H1 (cell line): ENCODE measurements at regions not wholly inside any gene's neighbourhood (a gene's known extent, or its start where the extent isn't known, plus 50 kb on each side); places are given as distances from the start of the nearest gene placed in this dataset.

ENCODE experiments used
- CTCF ChIA-PET: fragments of 300-600 bp; sonication (Branson Sonifier 250); formaldehyde crosslinking; loops from one replicate; lab custom pipeline; 2021; ENCODE audit not compliant: partially characterized antibody; lab: Charles Lee
- POLR2A ChIA-PET: fragments of 300-600 bp; sonication (Branson Sonifier 250); formaldehyde crosslinking; loops from one replicate; lab custom pipeline; 2021; ENCODE audit warnings: inconsistent platforms; ENCODE audit not compliant: partially characterized antibody; lab: Charles Lee
- DNase-seq, 2 experiments: peaks; one replicate each; pipeline versions ENCODE4 v3.0.0 to v3.0.0-alpha.2; 2010 to 2022; ENCODE audit warnings: low spot score in 2 of 2, low read depth in 1 of 2, mixed read lengths in 1 of 2
- FAIRE-seq: peaks from 2 replicates; lab custom pipeline; 2011; peaks lifted over from hg19 to GRCh38; lab: Jason Lieb, UNC
- H2AFZ ChIP-seq: 2 replicates; pipeline ENCODE4 v1.8.1; 2012; ENCODE audit warnings: low read length, inconsistent platforms
- H2AK5ac ChIP-seq: 2 replicates; pipeline ENCODE4 v1.6.1; 2013; ENCODE audit warnings: low read depth, low read length
- H2BK120ac ChIP-seq: replicated peaks from 2 replicates; pipeline ENCODE3; 2013; ENCODE audit warnings: low read depth, low read length, inconsistent platforms
- H2BK12ac ChIP-seq: 2 replicates; pipeline ENCODE4 v1.6.1; 2013; ENCODE audit warnings: low read depth, low read length
- H2BK15ac ChIP-seq: 2 replicates; pipeline ENCODE4 v1.6.1; 2013; ENCODE audit warnings: low read length
- H2BK20ac ChIP-seq: 2 replicates; pipeline ENCODE4 v1.6.1; 2013; ENCODE audit warnings: low read length
- H2BK5ac ChIP-seq: 2 replicates; pipeline ENCODE4 v1.6.1; 2013; ENCODE audit warnings: low read depth, low read length
- H3K14ac ChIP-seq: 2 replicates; pipeline ENCODE4 v1.6.1; 2013; ENCODE audit warnings: inconsistent platforms; ENCODE audit not compliant: insufficient read length
- H3K18ac ChIP-seq: 2 replicates; pipeline ENCODE4 v1.6.1; 2013; ENCODE audit warnings: low read length; ENCODE audit errors: extremely low read depth
- H3K23ac ChIP-seq: 2 replicates; pipeline ENCODE4 v1.6.1; 2013; ENCODE audit warnings: inconsistent platforms; ENCODE audit not compliant: insufficient read length
- H3K23me2 ChIP-seq: 2 replicates; pipeline ENCODE4 v1.6.1; 2013; ENCODE audit warnings: low read depth, low read length
- H3K27ac ChIP-seq: 2 replicates; pipeline ENCODE4 v1.6.1; 2011; ENCODE audit warnings: low read depth, low read length, inconsistent platforms
- H3K27me3 ChIP-seq, 4 experiments: replicated peaks in 1 of 4; 1 replicate in 1 of 4; 2 replicates in 3 of 4; pipeline versions ENCODE4 v1.6.1 to v1.8.1; 2011 to 2013; ENCODE audit warnings: low read length in 3 of 4, mild to moderate bottlenecking in 3 of 4, inconsistent platforms in 2 of 4, mixed read lengths in 2 of 4, moderate library complexity in 1 of 4; ENCODE audit not compliant: control insufficient read depth in 3 of 4, insufficient read depth in 3 of 4; ENCODE audit errors: extremely low read depth in 1 of 4
- H3K36me3 ChIP-seq, 4 experiments: 2 replicates each; pipeline versions ENCODE4 v1.6.1 to v1.8.1; 2011 to 2013; ENCODE audit warnings: mild to moderate bottlenecking in 4 of 4, low read length in 3 of 4, moderate library complexity in 2 of 4, control low read depth in 1 of 4, inconsistent platforms in 1 of 4; ENCODE audit not compliant: insufficient read depth in 4 of 4, control insufficient read depth in 2 of 4
- H3K4ac ChIP-seq: replicated peaks from 2 replicates; pipeline ENCODE3; 2013; ENCODE audit warnings: low read length, low read depth, mixed read lengths, inconsistent platforms; ENCODE audit not compliant: insufficient read length
- H3K4me1 ChIP-seq, 4 experiments: replicated peaks in 1 of 4; 1 replicate in 1 of 4; 2 replicates in 3 of 4; pipeline versions ENCODE4 v1.6.1 to v1.8.1; 2011 to 2013; ENCODE audit warnings: low read length in 3 of 4, inconsistent platforms in 2 of 4, mixed read lengths in 1 of 4; ENCODE audit not compliant: insufficient read depth in 4 of 4, control insufficient read depth in 3 of 4
- H3K4me2 ChIP-seq, 2 experiments: 2 replicates each; pipeline versions ENCODE4 v1.6.1 to v1.8.1; 2011 to 2013; ENCODE audit warnings: low read depth in 2 of 2, low read length in 2 of 2, control low read depth in 1 of 2, inconsistent platforms in 1 of 2, mild to moderate bottlenecking in 1 of 2; ENCODE audit not compliant: insufficient read depth in 1 of 2
- H3K4me3 ChIP-seq, 4 experiments: fragments of 200-600, 300-600 bp in 1 of 4; sonication (generic), shearing (Covaris generic), sonication (Bioruptor Twin) in 1 of 4; 2 replicates each; pipeline versions ENCODE4 v1.5.1 to v1.8.1; 2011 to 2016; ENCODE audit warnings: low read length in 4 of 4, low read depth in 3 of 4, control low read depth in 2 of 4, inconsistent platforms in 2 of 4, mild to moderate bottlenecking in 2 of 4, mixed read lengths in 1 of 4, moderate library complexity in 1 of 4; ENCODE audit not compliant: insufficient read depth in 2 of 4; ENCODE audit errors: extremely low read depth in 1 of 4
- H3K56ac ChIP-seq: replicated peaks from 2 replicates; pipeline ENCODE3; 2013; ENCODE audit warnings: low read depth, mild to moderate bottlenecking, mixed read lengths, low read length, inconsistent platforms; ENCODE audit not compliant: insufficient read length
- H3K79me1 ChIP-seq: 2 replicates; pipeline ENCODE4 v1.6.1; 2013; ENCODE audit warnings: low read depth, low read length, control low read depth
- H3K79me2 ChIP-seq, 2 experiments: 2 replicates each; pipeline versions ENCODE4 v1.6.1 to v1.8.1; 2012 to 2013; ENCODE audit warnings: low read length in 2 of 2, mild to moderate bottlenecking in 2 of 2, inconsistent platforms in 1 of 2; ENCODE audit not compliant: insufficient read depth in 2 of 2, control insufficient read depth in 1 of 2
- H3K9ac ChIP-seq, 4 experiments: replicated peaks in 1 of 4; 1 replicate in 1 of 4; 2 replicates in 3 of 4; pipeline versions ENCODE4 v1.6.1 to v1.8.1; 2011 to 2013; ENCODE audit warnings: low read depth in 3 of 4, low read length in 3 of 4, control low read depth in 2 of 4, mild to moderate bottlenecking in 2 of 4, moderate library complexity in 2 of 4, inconsistent platforms in 1 of 4; ENCODE audit errors: extremely low read depth in 1 of 4
- H3K9me3 ChIP-seq, 2 experiments: 2 replicates each; pipeline versions ENCODE4 v1.6.1 to v1.8.1; 2012 to 2013; ENCODE audit warnings: mild to moderate bottlenecking in 2 of 2, moderate library complexity in 2 of 2, control low read depth in 1 of 2, inconsistent platforms in 1 of 2, low read depth in 1 of 2, low read length in 1 of 2, mixed read lengths in 1 of 2; ENCODE audit not compliant: insufficient read depth in 2 of 2
- H4K20me1 ChIP-seq, 2 experiments: replicated peaks in 1 of 2; 2 replicates each; pipeline versions ENCODE3 to v1.8.1; 2011 to 2013; ENCODE audit warnings: inconsistent platforms in 2 of 2, low read length in 2 of 2, mild to moderate bottlenecking in 1 of 2; ENCODE audit not compliant: insufficient read depth in 2 of 2, control insufficient read depth in 1 of 2
- H4K5ac ChIP-seq: 2 replicates; pipeline ENCODE4 v1.6.1; 2013; ENCODE audit warnings: low read length, low read depth, mixed read lengths, inconsistent platforms; ENCODE audit not compliant: insufficient read length
- H4K8ac ChIP-seq: 2 replicates; pipeline ENCODE4 v1.8.0; 2013; ENCODE audit warnings: mild to moderate bottlenecking, moderate library complexity, low read length, inconsistent platforms; ENCODE audit not compliant: insufficient read depth; ENCODE audit errors: extremely low read depth
- H4K91ac ChIP-seq: replicated peaks from 2 replicates; pipeline ENCODE3; 2013; ENCODE audit warnings: low read length, mixed read lengths, inconsistent platforms; ENCODE audit not compliant: insufficient read length
- CEBPB ChIP-seq: IDR thresholded peaks from 2 replicates; pipeline ENCODE4 v1.6.1; 2012; ENCODE audit warnings: low read depth, low read length
- KDM5A ChIP-seq: fragments of 200-600 bp; IDR thresholded peaks from 2 replicates; pipeline ENCODE4 v1.7.1; 2012; ENCODE audit warnings: mild to moderate bottlenecking, low read length, inconsistent platforms, mixed read lengths
- MAFK ChIP-seq: IDR thresholded peaks from 2 replicates; pipeline ENCODE4 v1.6.1; 2012; ENCODE audit warnings: low read depth, mild to moderate bottlenecking, improper control_type of control experiment, low read length
- NRF1 ChIP-seq: IDR thresholded peaks from 2 replicates; pipeline ENCODE4 v1.6.1; 2011; ENCODE audit warnings: mild to moderate bottlenecking, low read depth, low read length, improper control_type of control experiment
- RXRA ChIP-seq: IDR thresholded peaks from 2 replicates; pipeline ENCODE4 v1.6.1; 2011; ENCODE audit warnings: low read depth, mild to moderate bottlenecking, low read length, moderate library complexity; ENCODE audit not compliant: insufficient read depth
- TAF1 ChIP-seq: IDR thresholded peaks from 2 replicates; pipeline ENCODE4 v1.6.1; 2011; ENCODE audit warnings: mild to moderate bottlenecking, low read depth, low read length
- TCF12 ChIP-seq: IDR thresholded peaks from 2 replicates; pipeline ENCODE4 v1.6.1; 2011; ENCODE audit warnings: low read depth, mild to moderate bottlenecking, low read length
- WGBS, 2 experiments: shearing (Covaris generic) in 1 of 2; methylation state at CpG; one replicate each; pipeline versions ENCODE4 v1.1.6 to v1.1.7; 2013 to 2015; ENCODE audit warnings: low lambda C conversion rate in 2 of 2, mixed read lengths in 2 of 2, inconsistent platforms in 1 of 2, low coverage in 1 of 2, missing lambda C conversion rate in 1 of 2; ENCODE audit not compliant: insufficient replicate concordance in 2 of 2, insufficient coverage in 1 of 2, insufficient read length in 1 of 2; ENCODE audit errors: extremely low coverage in 1 of 2, missing lambda C conversion rate in 1 of 2; 5-methylcytosine and 5-hydroxymethylcytosine counted together

DNA sequence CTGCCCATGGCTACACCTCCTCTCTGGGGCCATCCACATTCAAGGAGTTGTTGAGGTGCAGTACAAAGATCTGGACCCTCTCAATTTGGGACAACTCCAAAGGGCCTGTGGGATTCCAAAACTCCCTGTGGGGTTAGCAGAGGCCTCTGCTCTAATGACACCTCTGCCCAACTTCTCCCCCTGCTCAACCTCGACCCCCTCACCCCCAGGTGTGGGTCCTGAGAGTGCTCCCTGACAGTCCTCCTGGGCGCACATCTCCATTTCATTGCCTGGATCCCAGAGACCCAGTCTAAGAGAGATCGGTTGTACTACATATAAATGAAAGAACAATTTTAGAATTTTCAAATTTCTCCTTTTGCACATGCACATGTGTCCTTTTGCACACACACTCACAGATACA is 73.0 kb upstream of the NKD1 start:
- H3K18ac ChIP-seq, result no peak overlapping the region
- H3K9ac ChIP-seq, result no peak overlapping the region
- no peak overlapping the region for H3K4ac ChIP-seq
- H3K23ac ChIP-seq, result no peak overlapping the region
- POLR2A ChIA-PET, result no interaction called here
- no peaks in the 10 kb centered on the region for H3K9me3 ChIP-seq
- H3K14ac ChIP-seq, result no peak overlapping the region
- H3K27ac ChIP-seq, result no peak overlapping the region
- no peak overlapping the region for H2BK120ac ChIP-seq
- no peak overlapping the region for H4K91ac ChIP-seq
- TF ChIP-seq RXRA, result no peak
- no peak for TF ChIP-seq TCF12
- no peak for TF ChIP-seq KDM5A
- TF ChIP-seq CEBPB, result no peak
- no peak for TF ChIP-seq TAF1
- no peak for TF ChIP-seq MAFK
- TF ChIP-seq NRF1, result no peak
- TF ChIP-seq, all 59 proteins: peak for 0
- H2BK20ac ChIP-seq, result no peak overlapping the region
- no peaks in the 10 kb centered on the region for H3K23me2 ChIP-seq
- no peak overlapping the region for H4K5ac ChIP-seq
- WGBS, 2 experiments, result 87% methylated on average over 3 of the region's 3 CpGs; no CpG with 5 or more reads in 1 of the 2 experiments
- no peak overlapping the region for H2BK15ac ChIP-seq
- no peak overlapping the region for H4K8ac ChIP-seq
- FAIRE-seq (no peak), DNase-seq (no peak)
- no peaks in the 10 kb centered on the region for H3K36me3 ChIP-seq
- H3K79me2 ChIP-seq, result no peaks in the 10 kb centered on the region
- H3K4me2 ChIP-seq, result no peak overlapping the region
- 0 out of 2 replicates have a peak overlapping the region, but pooled peaks have one; percentile 70 for H2AK5ac ChIP-seq
- no peaks in the 10 kb centered on the region for H4K20me1 ChIP-seq
- no peak overlapping the region for H2AFZ ChIP-seq
- no peaks in the 10 kb centered on the region for H3K79me1 ChIP-seq
- H3K4me3 ChIP-seq, result no peak overlapping the region
- H2BK12ac ChIP-seq, result no peak overlapping the region
- peaks cover 0 to 6% (median 0%) of the 10 kb centered on the region in 4 experiments; a peak in 3 of 7 replicates for H3K4me1 ChIP-seq
- H2BK5ac ChIP-seq, result no peak overlapping the region
- no peak overlapping the region for H3K56ac ChIP-seq
- peaks cover 0 to under 1% (median 0%) of the 10 kb centered on the region in 4 experiments; a peak in 1 of 7 replicates for H3K27me3 ChIP-seq
- CTCF ChIA-PET, result no interaction called here
